Endothelial cell of umbilical vein (primary cell): ENCODE measurements at regions not wholly inside any gene's neighbourhood (a gene's known extent, or its start where the extent isn't known, plus 50 kb on each side); places are given as distances from the start of the nearest gene placed in this dataset.

Source experiments
- BruUV-seq: library from RNA; stranded (reverse); fragments of 400-500 nt; replicated peaks from 2 replicates; lab custom pipeline; 2021; lab: Mats Ljungman, UMichigan
- CTCF ChIA-PET: fragments of 300-600, 350-600 bp; sonication (Branson Sonifier 250); formaldehyde crosslinking; loops from one replicate; lab custom pipeline; 2021; ENCODE audit warnings: antibody characterized with exemption, inconsistent platforms; lab: Charles Lee
- POLR2A ChIA-PET: fragments of 300-600, 350-600 bp; sonication (Branson Sonifier 250); formaldehyde crosslinking; loops from one replicate; lab custom pipeline; 2021; ENCODE audit warnings: antibody characterized with exemption, inconsistent platforms; lab: Charles Lee
- DNase-seq: peaks from one replicate; pipeline ENCODE4 v3.0.0-alpha.2; 2011; ENCODE audit warnings: low read depth, low spot score
- FAIRE-seq: peaks from 2 replicates; lab custom pipeline; 2011; peaks lifted over from hg19 to GRCh38; lab: Jason Lieb, UNC
- H2AFZ ChIP-seq: 2 replicates; pipeline ENCODE4 v1.6.0; 2012; ENCODE audit warnings: low read depth, low read length, control low read depth, inconsistent platforms
- H3K27ac ChIP-seq: 2 replicates; pipeline ENCODE4 v1.5.1; 2011; ENCODE audit warnings: low read depth, mild to moderate bottlenecking, control low read depth, low read length, moderate library complexity; ENCODE audit not compliant: insufficient read depth
- H3K27me3 ChIP-seq, 2 experiments: 2 replicates each; pipeline versions ENCODE4 v1.6.0 to v1.6.1; 2011; ENCODE audit warnings: low read length in 2 of 2, mixed read lengths in 1 of 2; ENCODE audit not compliant: control insufficient read depth in 2 of 2, insufficient read depth in 2 of 2
- H3K36me3 ChIP-seq, 2 experiments: 2 replicates in 1 of 2; 3 replicates in 1 of 2; pipeline ENCODE4 v1.5.1; 2011; ENCODE audit warnings: low read length in 2 of 2, mild to moderate bottlenecking in 1 of 2, moderate library complexity in 1 of 2; ENCODE audit not compliant: control insufficient read depth in 2 of 2, insufficient read depth in 2 of 2; ENCODE audit errors: extremely low read depth in 1 of 2
- H3K4me1 ChIP-seq: 3 replicates; pipeline ENCODE4 v1.5.1; 2011; ENCODE audit warnings: mild to moderate bottlenecking, low read length; ENCODE audit not compliant: control insufficient read depth, insufficient read depth; ENCODE audit errors: extremely low read depth
- H3K4me2 ChIP-seq: 2 replicates; pipeline ENCODE4 v1.6.1; 2011; ENCODE audit warnings: low read length, control low read depth, mixed read lengths; ENCODE audit not compliant: insufficient read depth
- H3K4me3 ChIP-seq, 3 experiments: fragments of 200-600 bp in 1 of 3; sonication (generic), shearing (Covaris generic) in 1 of 3; replicated peaks in 1 of 3; 2 replicates each; pipeline ENCODE4 v1.5.1; 2011 to 2016; ENCODE audit warnings: control low read depth in 3 of 3, low read length in 3 of 3, mild to moderate bottlenecking in 2 of 3, inconsistent platforms in 1 of 3, low read depth in 1 of 3, moderate library complexity in 1 of 3; ENCODE audit not compliant: insufficient read depth in 1 of 3
- H3K79me2 ChIP-seq: 2 replicates; pipeline ENCODE4 v1.6.0; 2012; ENCODE audit warnings: low read length, inconsistent platforms; ENCODE audit not compliant: control insufficient read depth, insufficient read depth
- H3K9ac ChIP-seq: replicated peaks from 2 replicates; pipeline ENCODE3; 2011; ENCODE audit warnings: low read length, control low read depth; ENCODE audit not compliant: insufficient read depth; ENCODE audit errors: extremely low read depth
- H3K9me1 ChIP-seq: replicated peaks from 3 replicates; pipeline ENCODE4 v1.6.0; 2011; ENCODE audit warnings: mild to moderate bottlenecking, low read length; ENCODE audit not compliant: control insufficient read depth, insufficient read depth; ENCODE audit errors: extremely low read depth
- H3K9me3 ChIP-seq: replicated peaks from 2 replicates; pipeline ENCODE4 v1.5.1; 2012; ENCODE audit warnings: low read length, inconsistent platforms; ENCODE audit not compliant: control insufficient read depth, insufficient read depth
- H4K20me1 ChIP-seq: replicated peaks from 2 replicates; pipeline ENCODE3; 2011; ENCODE audit warnings: mild to moderate bottlenecking, low read length; ENCODE audit not compliant: control insufficient read depth, insufficient read depth; ENCODE audit errors: extremely low read depth
- CTCF ChIP-seq, 2 donors: IDR thresholded peaks; 1 replicate in 1 of 2; 2 replicates in 1 of 2; pipeline ENCODE4 v1.5.1; 2011; ENCODE audit warnings: low read length in 2 of 2, mild to moderate bottlenecking in 2 of 2, moderate library complexity in 2 of 2, control low read depth in 1 of 2, inconsistent platforms in 1 of 2, low read depth in 1 of 2; ENCODE audit not compliant: insufficient read depth in 1 of 2; ENCODE audit errors: extremely low read depth in 1 of 2
- EZH2 ChIP-seq: IDR thresholded peaks from 2 replicates; pipeline ENCODE4 v1.6.1; 2012; ENCODE audit warnings: borderline replicate concordance, low read depth, mild to moderate bottlenecking, moderate library complexity, low read length, inconsistent platforms; ENCODE audit not compliant: severe bottlenecking
- FOS ChIP-seq: IDR thresholded peaks from 2 replicates; pipeline ENCODE4 v1.6.1; 2011; ENCODE audit warnings: mild to moderate bottlenecking, low read length, moderate library complexity, borderline replicate concordance; ENCODE audit not compliant: insufficient read depth
- GATA2 ChIP-seq: IDR thresholded peaks from 2 replicates; pipeline ENCODE4 v1.7.0; 2011; ENCODE audit warnings: low read depth, mild to moderate bottlenecking, moderate library complexity, mixed read lengths, low read length; ENCODE audit not compliant: insufficient read length, insufficient read depth
- JUN ChIP-seq: IDR thresholded peaks from 2 replicates; pipeline ENCODE4 v1.6.1; 2011; ENCODE audit warnings: borderline replicate concordance, low read depth; ENCODE audit not compliant: insufficient read length, insufficient read depth
- MYC ChIP-seq: IDR thresholded peaks from one replicate; pipeline ENCODE4 v1.6.1; 2011; ENCODE audit warnings: mild to moderate bottlenecking, low read depth, low read length
- POLR2A ChIP-seq: IDR thresholded peaks from 2 replicates; pipeline ENCODE4 v1.6.1; 2012; ENCODE audit warnings: low read depth, mild to moderate bottlenecking, control low read depth, low read length
- POLR2AphosphoS5 ChIP-seq: IDR thresholded peaks from 2 replicates; pipeline ENCODE4 v1.6.1; 2012; ENCODE audit warnings: low read depth, mild to moderate bottlenecking, control low read depth, low read length, moderate library complexity; ENCODE audit not compliant: insufficient read depth
- dilution Hi-C: fragments of 300-500 bp; cut with MboI; formaldehyde crosslinking; loops from one replicate; pipeline ENCODE4 v1.15.0; 2019; ENCODE audit warnings: low sequenced_read_pairs; ENCODE audit not compliant: extremely low pct_ligation_motif_present
- intact Hi-C: fragments of 100-400 bp; cut with micrococcal nuclease; formaldehyde crosslinking; loops from one replicate; pipeline ENCODE4 v1.10.0; 2022
- TF ChIP-seq, protein P1 (sequence below): IDR thresholded peaks from 2 replicates; pipeline ENCODE4 v1.6.1; 2011; ENCODE audit not compliant: insufficient read depth, insufficient read length

DNA sequence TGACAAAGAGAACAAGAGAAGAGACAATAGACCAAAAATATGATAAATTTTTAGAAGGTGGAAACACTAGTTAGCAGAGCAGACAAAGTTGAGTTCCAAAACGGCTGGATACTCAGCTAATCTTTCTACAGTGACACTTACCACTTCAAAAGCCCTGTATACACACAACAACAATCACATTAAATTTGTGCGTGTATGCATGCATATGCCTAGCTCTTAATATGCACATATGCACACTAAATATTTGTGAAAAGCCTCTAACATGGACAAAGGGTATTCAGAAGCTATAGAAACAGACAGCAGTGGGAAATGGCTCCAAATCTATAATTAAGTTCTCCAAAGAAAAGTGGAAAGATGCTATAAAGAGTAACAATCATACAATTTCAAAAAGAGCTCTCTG is 476.4 kb downstream of the HTR7 start:
- no peak overlapping the region for H3K9ac ChIP-seq
- no peaks in the 10 kb centered on the region for H3K36me3 ChIP-seq
- H3K4me3 ChIP-seq = no peak overlapping the region
- no peak overlapping the region for H2AFZ ChIP-seq
- no peaks in the 10 kb centered on the region for H3K79me2 ChIP-seq
- dilution Hi-C loops = no loop called here
- TF ChIP-seq POLR2AphosphoS5 (no peak), FOS (no peak), GATA2 (no peak), EZH2 (no peak), CTCF (IDR thresholded peaks at IDR 0.05; ENCODE audit: extremely low read depth in 1 of 2, insufficient read depth in 1 of 2, low read depth in 1 of 2, low read length in 2 of 2) (no peak), MYC (no peak), POLR2A (no peak), JUN (no peak)
- TF ChIP-seq, protein P1, sequence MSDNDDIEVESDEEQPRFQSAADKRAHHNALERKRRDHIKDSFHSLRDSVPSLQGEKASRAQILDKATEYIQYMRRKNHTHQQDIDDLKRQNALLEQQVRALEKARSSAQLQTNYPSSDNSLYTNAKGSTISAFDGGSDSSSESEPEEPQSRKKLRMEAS = no peak
- BruUV-seq = no TSS peak
- ChIA-PET POLR2A (no interaction called here), CTCF (interaction anchor here (1.1 kb wide), 1 partner anchor 9 kb away, joined by 3 read pairs; no protein-coding TSS in a partner anchor)
- DNase-seq (no peak), FAIRE-seq (no peak)
- H4K20me1 ChIP-seq = no peaks in the 10 kb centered on the region
- no peaks in the 10 kb centered on the region for H3K27me3 ChIP-seq
- no peak overlapping the region for H3K27ac ChIP-seq
- H3K9me3 ChIP-seq = no peaks in the 10 kb centered on the region
- no peaks in the 10 kb centered on the region for H3K9me1 ChIP-seq
- H3K4me2 ChIP-seq = no peak overlapping the region
- no peaks in the 10 kb centered on the region for H3K4me1 ChIP-seq
- intact Hi-C loops = no loop called here
